GM13976 (cell line): ENCODE measurements at regions not wholly inside any gene's neighbourhood (a gene's known extent, or its start where the extent isn't known, plus 50 kb on each side); places are given as distances from the start of the nearest gene placed in this dataset.

Experiments
- DNase-seq: peaks from one replicate; pipeline ENCODE4 v3.0.0; 2012; ENCODE audit warnings: low spot score
- in situ Hi-C: fragments of 300-500 bp; cut with MboI; formaldehyde crosslinking; loops from one replicate; pipeline ENCODE4 v1.12.0; 2022; ENCODE audit warnings: low sequenced_read_pairs, mixed read lengths, inconsistent platforms; ENCODE audit not compliant: unreplicated experiment
- TF ChIP-seq, protein P1 (sequence below): IDR thresholded peaks from 2 replicates; pipeline ENCODE4 v1.5.1; 2012; ENCODE audit warnings: borderline replicate concordance, mild to moderate bottlenecking; ENCODE audit not compliant: insufficient read depth; ENCODE audit errors: extremely low read depth, missing control alignments, control extremely low read depth

GRCh38 chr2:76498360-76498759, 787.6 kb upstream of the GCFC2 start:
- in situ Hi-C loops = no loop called here
- no peak for DNase-seq
- TF ChIP-seq, protein P1, sequence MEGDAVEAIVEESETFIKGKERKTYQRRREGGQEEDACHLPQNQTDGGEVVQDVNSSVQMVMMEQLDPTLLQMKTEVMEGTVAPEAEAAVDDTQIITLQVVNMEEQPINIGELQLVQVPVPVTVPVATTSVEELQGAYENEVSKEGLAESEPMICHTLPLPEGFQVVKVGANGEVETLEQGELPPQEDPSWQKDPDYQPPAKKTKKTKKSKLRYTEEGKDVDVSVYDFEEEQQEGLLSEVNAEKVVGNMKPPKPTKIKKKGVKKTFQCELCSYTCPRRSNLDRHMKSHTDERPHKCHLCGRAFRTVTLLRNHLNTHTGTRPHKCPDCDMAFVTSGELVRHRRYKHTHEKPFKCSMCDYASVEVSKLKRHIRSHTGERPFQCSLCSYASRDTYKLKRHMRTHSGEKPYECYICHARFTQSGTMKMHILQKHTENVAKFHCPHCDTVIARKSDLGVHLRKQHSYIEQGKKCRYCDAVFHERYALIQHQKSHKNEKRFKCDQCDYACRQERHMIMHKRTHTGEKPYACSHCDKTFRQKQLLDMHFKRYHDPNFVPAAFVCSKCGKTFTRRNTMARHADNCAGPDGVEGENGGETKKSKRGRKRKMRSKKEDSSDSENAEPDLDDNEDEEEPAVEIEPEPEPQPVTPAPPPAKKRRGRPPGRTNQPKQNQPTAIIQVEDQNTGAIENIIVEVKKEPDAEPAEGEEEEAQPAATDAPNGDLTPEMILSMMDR = no peak

- DNase-seq = no peak
- TF ChIP-seq, protein P1 = no peak
- in situ Hi-C loops = no loop called here
Observed at GRCh38 chr2:76491503-76491902, 780.8 kb upstream of the GCFC2 start.

DNA sequence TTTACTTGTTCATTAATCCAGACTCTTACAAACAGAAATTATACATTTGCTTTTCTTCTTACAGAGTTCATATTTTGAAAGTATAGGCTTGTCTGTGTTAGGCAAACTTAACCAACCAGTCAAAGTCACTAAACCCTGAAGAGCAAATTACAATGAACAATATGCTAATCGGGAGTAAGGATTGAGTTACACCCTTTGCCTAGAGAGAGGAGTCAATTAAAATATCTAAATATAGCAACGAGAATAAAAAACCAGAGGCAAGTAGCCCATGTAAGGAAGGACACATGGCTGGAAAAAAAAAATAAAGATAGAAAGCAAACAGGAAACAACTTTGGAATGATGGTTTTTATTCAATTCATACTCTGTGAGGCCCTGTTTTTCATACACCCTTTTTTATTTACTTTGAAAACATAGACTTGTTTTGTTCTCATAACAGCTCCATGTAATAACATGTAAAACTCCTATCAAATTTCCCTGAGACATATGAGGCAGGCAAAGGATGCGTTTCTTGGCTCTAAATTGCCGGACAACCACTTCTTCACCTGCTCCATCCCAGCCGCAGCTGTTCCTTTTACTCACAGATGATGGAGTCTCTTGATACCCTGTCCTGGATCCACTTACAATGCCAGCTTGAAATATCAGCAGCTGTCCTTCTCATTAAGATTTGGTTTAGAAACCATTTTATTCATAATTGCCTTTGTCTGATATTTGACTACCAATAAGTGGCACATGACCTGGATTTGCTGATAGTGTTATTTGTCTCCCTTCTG, 767.7 kb upstream of the GCFC2 start:
- DNase-seq = no peak
- TF ChIP-seq, protein P1 = no peak
- in situ Hi-C loops = no loop called here

- DNase-seq = no peak
- TF ChIP-seq, protein P1 = no peak
- in situ Hi-C loops = no loop called here
Observed at GRCh38 chr2:76472946-76473345, 762.2 kb upstream of the GCFC2 start.

- in situ Hi-C loops = no loop called here
- TF ChIP-seq, protein P1 = no peak
- no peak for DNase-seq
Observed at GRCh38 chr2:76469066-76469465, 758.4 kb upstream of the GCFC2 start.

DNA sequence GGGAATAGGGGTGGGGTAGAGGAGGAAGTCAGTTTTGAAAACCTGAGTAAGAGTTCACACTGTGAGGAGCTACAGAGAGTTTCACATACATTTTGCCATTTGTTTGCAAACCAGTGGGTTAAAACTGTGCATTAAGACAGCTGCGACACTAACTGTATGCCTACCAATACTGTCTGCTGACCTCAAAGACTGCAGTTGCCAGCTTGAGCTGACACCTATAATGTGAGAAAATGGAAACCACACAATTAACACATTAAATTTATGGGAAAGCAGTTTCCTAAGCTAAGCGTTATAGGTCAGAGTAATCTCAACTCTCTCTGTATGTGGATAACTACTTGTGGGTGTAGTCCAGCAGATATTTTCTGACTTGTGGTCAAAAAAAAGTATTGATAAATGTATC, 756.6 kb upstream of the GCFC2 start:
- TF ChIP-seq, protein P1 = no peak
- no peak for DNase-seq
- in situ Hi-C loops = no loop called here
